Aorta (tissue), 5 donors: ENCODE measurements at regions not wholly inside any gene's neighbourhood (a gene's known extent, or its start where the extent isn't known, plus 50 kb on each side); places are given as distances from the start of the nearest gene placed in this dataset.

Experiments
- ATAC-seq: fragments of 200-7000 bp; cut with Tn5 transposase; one replicate; pipeline ENCODE4 v1.9.1; 2022; ENCODE audit warnings: moderate library complexity; ENCODE audit not compliant: low FRiP score
- DNase-seq, 2 donors: peaks; one replicate each; pipeline ENCODE4 v3.0.0-alpha.2; 2020
- H3K27ac ChIP-seq, 2 donors: one replicate each; pipeline ENCODE4 v1.5.1; 2013; ENCODE audit warnings: low read length in 2 of 2, mild to moderate bottlenecking in 2 of 2, moderate library complexity in 2 of 2, control low read depth in 1 of 2, inconsistent platforms in 1 of 2, low read depth in 1 of 2
- H3K27me3 ChIP-seq, 2 donors: one replicate each; pipeline ENCODE4 v1.6.1; 2013; ENCODE audit warnings: control low read depth in 1 of 2, low read length in 1 of 2, mild to moderate bottlenecking in 1 of 2, moderate library complexity in 1 of 2; ENCODE audit not compliant: insufficient read depth in 2 of 2, control insufficient read depth in 1 of 2
- H3K36me3 ChIP-seq, 2 donors: one replicate each; pipeline ENCODE4 v1.6.1; 2013; ENCODE audit warnings: control low read depth in 1 of 2, low read length in 1 of 2, mild to moderate bottlenecking in 1 of 2; ENCODE audit not compliant: insufficient read depth in 2 of 2, control insufficient read depth in 1 of 2
- H3K4me1 ChIP-seq, 2 donors: one replicate each; pipeline ENCODE4 v1.6.1; 2013; ENCODE audit warnings: low read length in 2 of 2, control low read depth in 1 of 2, mild to moderate bottlenecking in 1 of 2, moderate library complexity in 1 of 2; ENCODE audit not compliant: insufficient read depth in 2 of 2, control insufficient read depth in 1 of 2
- H3K4me3 ChIP-seq, 2 donors: one replicate each; pipeline ENCODE4 v1.5.1; 2013; ENCODE audit warnings: low read length in 2 of 2, control low read depth in 1 of 2, mild to moderate bottlenecking in 1 of 2
- H3K9me3 ChIP-seq: one replicate; pipeline ENCODE4 v1.6.1; 2013; ENCODE audit warnings: mild to moderate bottlenecking, low read length; ENCODE audit not compliant: control insufficient read depth
- WGBS, 2 donors: extraction: QIAGEN DNeasy Blood & Tissue Kit; methylation state at CpG; one replicate each; pipeline ENCODE4 v1.1.7; 2013; 5-methylcytosine and 5-hydroxymethylcytosine counted together
- intact Hi-C, 2 donors: fragments of 100-400 bp; cut with DNase I; formaldehyde crosslinking; loops; one replicate each; pipeline versions ENCODE4 v1.14.2 to v1.15.0; 2022
- donor health status: healthy with polysubstance abuse.
- donor health status: Bipolar disorder and iron deficiency.
- donor health status: DM: no; HTN: no; CAD: no.
- donor health status: DM: no; HTN: no; CAD: no.
- donor health status: DM: yes; HTN: yes; CAD: no.

DNA sequence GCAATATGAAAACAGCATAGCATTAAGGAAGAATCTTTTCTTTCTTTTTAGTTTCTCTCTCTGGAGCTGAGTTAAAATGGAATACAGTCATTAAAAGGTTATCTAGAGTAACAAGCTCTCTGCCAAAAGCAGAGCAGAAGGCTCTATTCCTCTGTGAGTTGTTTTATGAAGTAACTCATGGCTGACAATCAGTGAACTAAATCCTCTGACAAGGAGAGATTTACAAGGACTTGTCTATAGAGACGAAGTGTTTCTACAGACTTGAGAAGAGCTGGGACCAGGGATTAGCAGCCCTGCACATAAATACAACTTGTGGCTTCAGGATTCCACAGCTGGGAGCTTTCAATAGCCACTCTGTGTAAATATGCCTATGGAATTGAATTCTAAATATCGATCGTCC is 192.5 kb upstream of the RAG2 start:
- peaks cover 4% of the 10 kb centered on the region for H3K9me3 ChIP-seq
- no peaks in the 10 kb centered on the region for H3K4me1 ChIP-seq
- H3K27me3 ChIP-seq: peaks cover 0 to 3% of the 10 kb centered on the region in 2 donors
- ATAC-seq (no peak), DNase-seq (no peak)
- intact Hi-C loops: no loop called here
- H3K27ac ChIP-seq: no peak overlapping the region
- WGBS, 2 donors: 55 to 62% methylated on average over 3 of the region's 3 CpGs
- H3K4me3 ChIP-seq: no peak overlapping the region
- H3K36me3 ChIP-seq: no peaks in the 10 kb centered on the region

DNA sequence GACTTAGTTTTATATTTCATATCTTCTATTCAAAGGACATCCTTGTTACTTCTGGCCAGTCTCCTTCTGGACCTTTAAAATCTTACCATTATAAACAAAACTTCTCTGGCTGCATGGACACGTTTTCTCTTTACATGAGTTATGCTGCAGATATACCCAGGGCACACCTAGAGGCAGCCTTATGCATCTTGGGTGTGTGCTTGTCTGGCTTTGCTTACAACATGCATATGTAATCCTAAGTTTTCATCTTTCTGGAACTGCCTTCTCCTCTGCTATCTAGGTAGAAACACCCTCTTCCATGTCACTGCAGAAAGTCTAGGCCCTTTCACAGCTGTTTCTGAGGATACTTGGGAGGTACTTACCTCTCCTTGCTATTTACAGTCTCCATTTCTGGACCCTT is 185.8 kb upstream of the RAG2 start:
- Histone ChIP-seq H3K4me1 (no peaks in the 10 kb centered on the region), H3K4me3 (no peak overlapping the region), H3K36me3 (no peaks in the 10 kb centered on the region), H3K27me3 (peaks cover 0 to 3% of the 10 kb centered on the region in 2 donors), H3K9me3 (peaks cover 4% of the 10 kb centered on the region), H3K27ac (no peak overlapping the region)
- no peak for DNase-seq
- ATAC-seq: no peak
- 22 to 37% methylated on average over 1 of the region's 1 CpG for WGBS, 2 donors
- intact Hi-C loops: no loop called here

GRCh38 chr11:36779791-36780190 is 181.8 kb upstream of the RAG2 start:
- Histone ChIP-seq H3K4me1 (no peaks in the 10 kb centered on the region), H3K27ac (no peak overlapping the region), H3K36me3 (no peaks in the 10 kb centered on the region), H3K9me3 (no peaks in the 10 kb centered on the region), H3K4me3 (no peak overlapping the region), H3K27me3 (no peaks in the 10 kb centered on the region)
- DNase-seq (no peak), ATAC-seq (no peak)
- WGBS, 2 donors: 86 to 90% methylated on average over 3 of the region's 3 CpGs
- intact Hi-C loops: no loop called here

DNA sequence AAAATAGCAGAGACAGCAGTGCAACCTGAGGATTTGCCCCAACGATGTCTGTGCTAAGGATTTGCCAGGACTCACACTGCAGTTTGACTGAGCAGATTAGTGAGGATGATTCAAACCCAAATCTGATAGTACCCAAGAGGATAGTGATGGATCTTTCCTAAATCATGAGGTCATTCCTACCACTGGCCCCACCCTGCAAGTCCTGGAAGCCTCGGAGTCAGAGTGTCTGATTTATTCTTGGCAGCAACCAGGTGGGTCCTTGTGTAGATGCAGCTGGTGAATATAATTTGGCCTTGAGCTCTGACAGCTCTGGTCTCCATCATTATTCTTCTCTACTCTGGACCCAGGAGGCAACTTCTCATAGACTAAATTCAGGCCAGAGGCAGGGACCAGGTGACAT is 179.3 kb upstream of the RAG2 start:
- DNase-seq (no peak), ATAC-seq (no peak)
- 66 to 69% methylated on average over 2 of the region's 2 CpGs for WGBS, 2 donors
- H3K4me3 ChIP-seq: no peak overlapping the region
- intact Hi-C loops: no loop called here
- no peaks in the 10 kb centered on the region for H3K4me1 ChIP-seq
- H3K27me3 ChIP-seq: no peaks in the 10 kb centered on the region
- H3K27ac ChIP-seq: no peak overlapping the region
- H3K36me3 ChIP-seq: no peaks in the 10 kb centered on the region
- H3K9me3 ChIP-seq: no peaks in the 10 kb centered on the region

GRCh38 chr11:36775756-36776155 is 177.7 kb upstream of the RAG2 start:
- ATAC-seq: no peak
- 83 to 87% methylated on average over 2 of the region's 2 CpGs for WGBS, 2 donors
- intact Hi-C loops: no loop called here
- Histone ChIP-seq H3K4me1 (no peaks in the 10 kb centered on the region), H3K4me3 (no peak overlapping the region), H3K27ac (no peak overlapping the region), H3K36me3 (no peaks in the 10 kb centered on the region), H3K9me3 (no peaks in the 10 kb centered on the region), H3K27me3 (no peaks in the 10 kb centered on the region)
- DNase-seq: no peak

- intact Hi-C loops: no loop called here
- DNase-seq: no peak
These were observed 177.1 kb upstream of the RAG2 start for GRCh38 chr11:36775130-36775529.

DNA sequence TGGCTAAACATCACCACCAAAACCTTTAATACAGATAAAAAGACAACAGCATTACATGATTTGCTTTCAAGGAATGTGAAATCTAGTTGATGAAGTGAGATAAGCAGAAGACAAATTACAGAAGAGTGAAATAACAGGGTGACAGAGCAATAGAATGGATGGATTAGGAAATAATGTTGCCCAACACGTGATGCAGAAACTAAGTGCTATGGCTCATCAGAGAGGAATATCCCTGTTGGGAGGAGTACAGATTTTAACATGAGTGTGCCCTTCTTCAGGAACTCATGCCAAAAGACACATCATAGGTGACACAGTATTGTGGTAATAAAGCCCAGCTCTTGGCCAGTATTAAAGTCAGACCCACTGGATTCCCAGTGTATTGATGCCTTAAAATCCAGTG is 176.6 kb upstream of the RAG2 start:
- H3K4me3 ChIP-seq: no peak overlapping the region
- DNase-seq (no peak), ATAC-seq (no peak)
- 58 to 82% methylated on average over 1 of the region's 1 CpG for WGBS, 2 donors
- H3K27me3 ChIP-seq: no peaks in the 10 kb centered on the region
- no peaks in the 10 kb centered on the region for H3K36me3 ChIP-seq
- no peaks in the 10 kb centered on the region for H3K4me1 ChIP-seq
- H3K27ac ChIP-seq: no peak overlapping the region
- H3K9me3 ChIP-seq: no peaks in the 10 kb centered on the region
- intact Hi-C loops: no loop called here

More at GRCh38 chr11:36775130-36775529, 177.1 kb upstream of the RAG2 start:
- Histone ChIP-seq H3K36me3 (no peaks in the 10 kb centered on the region), H3K4me1 (no peaks in the 10 kb centered on the region), H3K9me3 (no peaks in the 10 kb centered on the region), H3K27me3 (no peaks in the 10 kb centered on the region), H3K27ac (no peak overlapping the region), H3K4me3 (no peak overlapping the region)
- no peak for ATAC-seq
- 26 to 27% methylated on average over 1 of the region's 1 CpG for WGBS, 2 donors

- no peaks in the 10 kb centered on the region for H3K9me3 ChIP-seq
- ATAC-seq (no peak), DNase-seq (no peak)
- H3K27me3 ChIP-seq: no peaks in the 10 kb centered on the region
- 6 to 7% methylated on average over 1 of the region's 1 CpG for WGBS, 2 donors
- no peaks in the 10 kb centered on the region for H3K36me3 ChIP-seq
- H3K4me3 ChIP-seq: no peak overlapping the region
- H3K27ac ChIP-seq: no peak overlapping the region
- intact Hi-C loops: no loop called here
- no peaks in the 10 kb centered on the region for H3K4me1 ChIP-seq
These were observed 165.2 kb upstream of the RAG2 start for GRCh38 chr11:36763187-36763586.

DNA sequence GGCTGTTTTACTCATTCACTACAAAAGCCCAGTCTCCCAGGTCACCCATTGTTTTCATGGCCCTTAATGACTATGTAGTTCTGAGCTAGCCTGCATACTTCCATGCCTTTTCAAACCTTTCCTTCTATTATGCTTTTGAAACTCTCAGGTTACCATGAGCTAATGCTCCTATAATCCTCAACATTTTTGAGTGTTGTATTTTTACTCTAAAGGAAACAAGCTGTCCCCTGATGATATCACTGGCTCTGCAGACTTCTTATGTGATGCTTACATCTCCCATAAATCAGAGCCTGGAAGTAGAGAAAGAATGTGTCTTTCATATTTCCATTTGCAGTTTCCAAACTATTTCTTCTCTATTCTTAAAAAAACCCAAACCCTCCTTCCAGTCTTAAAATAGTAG is 159.0 kb upstream of the RAG2 start:
- H3K4me3 ChIP-seq: no peak overlapping the region
- intact Hi-C loops: no loop called here
- no peaks in the 10 kb centered on the region for H3K9me3 ChIP-seq
- DNase-seq: no peak
- H3K36me3 ChIP-seq: no peaks in the 10 kb centered on the region
- H3K27ac ChIP-seq: no peak overlapping the region
- no peaks in the 10 kb centered on the region for H3K27me3 ChIP-seq
- no peaks in the 10 kb centered on the region for H3K4me1 ChIP-seq
- no peak for ATAC-seq
